CD14-positive monocyte (primary cell): ENCODE measurements at regions not wholly inside any gene's neighbourhood (a gene's known extent, or its start where the extent isn't known, plus 50 kb on each side); places are given as distances from the start of the nearest gene placed in this dataset.

Source experiments
- DNase-seq, 3 donors: peaks; one replicate each; pipeline ENCODE4 v3.0.0-alpha.2; 2011 to 2022
- H2AFZ ChIP-seq: 2 replicates; pipeline ENCODE4 v1.6.0; 2012; ENCODE audit warnings: mild to moderate bottlenecking, low read depth, low read length, inconsistent platforms; ENCODE audit not compliant: insufficient read depth, poor library complexity, severe bottlenecking
- H3K27ac ChIP-seq, 2 donors: 1 replicate in 1 of 2; 2 replicates in 1 of 2; pipeline ENCODE4 v1.5.1; 2012 to 2013; ENCODE audit warnings: low read length in 2 of 2, control low read depth in 1 of 2, inconsistent platforms in 1 of 2, low read depth in 1 of 2, mild to moderate bottlenecking in 1 of 2
- H3K27me3 ChIP-seq, 2 donors: one replicate each; pipeline versions ENCODE4 v1.6.0 to v1.6.1; 2011 to 2013; ENCODE audit warnings: low read length in 2 of 2; ENCODE audit not compliant: control insufficient read depth in 2 of 2, insufficient read depth in 2 of 2
- H3K36me3 ChIP-seq, 2 donors: replicated peaks in 1 of 2; 1 replicate in 1 of 2; 2 replicates in 1 of 2; pipeline versions ENCODE4 v1.5.1 to v1.6.1; 2012 to 2013; ENCODE audit warnings: low read length in 2 of 2, control low read depth in 1 of 2, inconsistent platforms in 1 of 2, mild to moderate bottlenecking in 1 of 2; ENCODE audit not compliant: insufficient read depth in 2 of 2, control insufficient read depth in 1 of 2
- H3K4me1 ChIP-seq, 2 donors: 1 replicate in 1 of 2; 2 replicates in 1 of 2; pipeline versions ENCODE4 v1.5.1 to v1.6.1; 2012 to 2013; ENCODE audit warnings: low read length in 2 of 2, control low read depth in 1 of 2, inconsistent platforms in 1 of 2, mild to moderate bottlenecking in 1 of 2, moderate library complexity in 1 of 2; ENCODE audit not compliant: insufficient read depth in 2 of 2, control insufficient read depth in 1 of 2
- H3K4me2 ChIP-seq: replicated peaks from 2 replicates; pipeline ENCODE3; 2012; ENCODE audit warnings: low read length, moderate library complexity, mild to moderate bottlenecking; ENCODE audit not compliant: poor library complexity, severe bottlenecking; ENCODE audit errors: extremely low read depth
- H3K4me3 ChIP-seq, 3 experiments: fragments of 200-600 bp in 1 of 3; sonication (generic) in 1 of 3; replicated peaks in 1 of 3; 1 replicate in 2 of 3; 2 replicates in 1 of 3; pipeline ENCODE4 v1.5.1; 2011 to 2013; ENCODE audit warnings: low read length in 3 of 3, mild to moderate bottlenecking in 3 of 3, control low read depth in 2 of 3, low read depth in 2 of 3, inconsistent platforms in 1 of 3, moderate library complexity in 1 of 3
- H3K79me2 ChIP-seq: 2 replicates; pipeline ENCODE4 v1.6.0; 2012; ENCODE audit warnings: mild to moderate bottlenecking, control low read depth, inconsistent platforms, low read length, moderate library complexity; ENCODE audit not compliant: insufficient read depth
- H3K9ac ChIP-seq: 2 replicates; pipeline ENCODE4 v1.6.0; 2017; ENCODE audit warnings: low read length, mild to moderate bottlenecking; ENCODE audit not compliant: insufficient read depth, poor library complexity, severe bottlenecking
- H3K9me3 ChIP-seq, 2 donors: replicated peaks in 1 of 2; 1 replicate in 1 of 2; 2 replicates in 1 of 2; pipeline versions ENCODE4 v1.5.1 to v1.6.1; 2012 to 2013; ENCODE audit warnings: low read length in 2 of 2, control low read depth in 1 of 2; ENCODE audit not compliant: control insufficient read depth in 1 of 2, insufficient read depth in 1 of 2
- H4K20me1 ChIP-seq: 2 replicates; pipeline ENCODE4 v1.6.0; 2012; ENCODE audit warnings: mild to moderate bottlenecking, low read length, control low read depth, moderate library complexity; ENCODE audit not compliant: insufficient read depth
- H3K27ac Mint-ChIP-seq, 7 donors: one replicate each; pipeline ENCODE4 v1.8.0; 2020; ENCODE audit warnings: mild to moderate bottlenecking in 7 of 7, mixed read lengths in 7 of 7, moderate library complexity in 6 of 7, inconsistent platforms in 2 of 7
- H3K27me3 Mint-ChIP-seq, 3 donors: one replicate each; pipeline ENCODE4 v1.8.0; 2021 to 2022; ENCODE audit warnings: low read depth in 3 of 3, mild to moderate bottlenecking in 3 of 3, mixed read lengths in 3 of 3, moderate library complexity in 3 of 3, inconsistent platforms in 1 of 3
- H3K36me3 Mint-ChIP-seq, 2 donors: one replicate each; pipeline ENCODE4 v1.8.0; 2020; ENCODE audit warnings: mixed read lengths in 2 of 2, inconsistent platforms in 1 of 2, mild to moderate bottlenecking in 1 of 2
- H3K4me1 Mint-ChIP-seq: one replicate; pipeline ENCODE4 v1.8.0; 2020; ENCODE audit warnings: mild to moderate bottlenecking, mixed read lengths
- H3K4me3 Mint-ChIP-seq, 2 donors: one replicate each; pipeline ENCODE4 v1.8.0; 2020; ENCODE audit warnings: mild to moderate bottlenecking in 2 of 2, mixed read lengths in 2 of 2, moderate library complexity in 1 of 2
- H3K9me3 Mint-ChIP-seq, 7 donors: one replicate each; pipeline ENCODE4 v1.8.0; 2020 to 2022; ENCODE audit warnings: mixed read lengths in 7 of 7, mild to moderate bottlenecking in 6 of 7, moderate library complexity in 6 of 7, inconsistent platforms in 2 of 7
- CTCF ChIP-seq: fragments of 200-600 bp; IDR thresholded peaks from one replicate; pipeline ENCODE4 v1.8.0; 2022; ENCODE audit warnings: antibody characterized with exemption, mild to moderate bottlenecking
- WGBS: methylation state at CpG from one replicate; pipeline ENCODE4 v1.1.5; 2013; ENCODE audit warnings: missing lambda C conversion rate; ENCODE audit not compliant: insufficient coverage; 5-methylcytosine and 5-hydroxymethylcytosine counted together
- intact Hi-C, 2 donors: fragments of 100-400 bp; cut with micrococcal nuclease; formaldehyde crosslinking; loops; one replicate each; pipeline versions ENCODE4 v1.15.0 to v1.15.1; 2023

GRCh38 chr2:17164550-17164949 is 353.7 kb downstream of the RAD51AP2 start:
- Histone ChIP-seq H3K27me3 (no peaks in the 10 kb centered on the region), H3K4me3 (no peak overlapping the region), H3K9ac (no peak overlapping the region), H3K36me3 (no peaks in the 10 kb centered on the region), H3K4me1 (no peaks in the 10 kb centered on the region), H4K20me1 (no peaks in the 10 kb centered on the region), H3K79me2 (no peaks in the 10 kb centered on the region), H3K27ac (no peak overlapping the region), H3K9me3 (no peaks in the 10 kb centered on the region), H2AFZ (no peak overlapping the region), H3K4me2 (no peak overlapping the region)
- Mint-ChIP-seq H3K27me3 (no peaks in the 10 kb centered on the region), H3K9me3 (no peaks in the 10 kb centered on the region), H3K27ac (no peak overlapping the region), H3K4me3 (no peak overlapping the region), H3K36me3 (no peaks in the 10 kb centered on the region), H3K4me1 (no peaks in the 10 kb centered on the region)
- WGBS: no CpG with 5 or more reads among the region's 1 CpG
- intact Hi-C loops: no loop called here
- no peak for TF ChIP-seq CTCF
- DNase-seq: no peak

GRCh38 chr2:17163638-17164037 is 354.6 kb downstream of the RAD51AP2 start:
- no peak overlapping the region for H3K27ac Mint-ChIP-seq
- Histone ChIP-seq H3K79me2 (no peaks in the 10 kb centered on the region), H3K27ac (no peak overlapping the region), H3K27me3 (no peaks in the 10 kb centered on the region), H3K9ac (no peak overlapping the region), H3K9me3 (no peaks in the 10 kb centered on the region), H3K4me1 (no peaks in the 10 kb centered on the region), H4K20me1 (no peaks in the 10 kb centered on the region), H3K4me2 (no peak overlapping the region), H3K36me3 (no peaks in the 10 kb centered on the region), H3K4me3 (no peak overlapping the region), H2AFZ (no peak overlapping the region)
- no peaks in the 10 kb centered on the region for H3K27me3 Mint-ChIP-seq
- no peak overlapping the region for H3K4me3 Mint-ChIP-seq
- no peaks in the 10 kb centered on the region for H3K36me3 Mint-ChIP-seq
- H3K4me1 Mint-ChIP-seq: no peaks in the 10 kb centered on the region
- no peak for TF ChIP-seq CTCF
- DNase-seq: no peak
- intact Hi-C loops: no loop called here
- whole genome bisulfite sequencing: no CpG with 5 or more reads among the region's 2 CpGs
- no peaks in the 10 kb centered on the region for H3K9me3 Mint-ChIP-seq
